Gastrocnemius medialis (tissue), 4 donors: ENCODE measurements at regions not wholly inside any gene's neighbourhood (a gene's known extent, or its start where the extent isn't known, plus 50 kb on each side); places are given as distances from the start of the nearest gene placed in this dataset.

Experiments used
- POLR2A ChIP-seq, 2 donors: fragments of 450-650 bp; IDR thresholded peaks; one replicate each; pipeline ENCODE4 v1.6.1; 2017; ENCODE audit warnings: antibody characterized with exemption in 2 of 2, mild to moderate bottlenecking in 2 of 2, moderate library complexity in 2 of 2
- TF ChIP-seq, protein P1 (sequence below), 5 experiments: fragments of 450-650 bp in 3 of 5; fragments of 200-600 bp in 2 of 5; sonication (generic) in 2 of 5; IDR thresholded peaks in 4 of 5; conservative IDR thresholded peaks in 1 of 5; 1 replicate in 4 of 5; 2 replicates in 1 of 5; pipeline ENCODE4 v1.5.1; 2016 to 2019; ENCODE audit warnings: antibody characterized with exemption in 5 of 5, mild to moderate bottlenecking in 3 of 5, moderate library complexity in 3 of 5

DNA sequence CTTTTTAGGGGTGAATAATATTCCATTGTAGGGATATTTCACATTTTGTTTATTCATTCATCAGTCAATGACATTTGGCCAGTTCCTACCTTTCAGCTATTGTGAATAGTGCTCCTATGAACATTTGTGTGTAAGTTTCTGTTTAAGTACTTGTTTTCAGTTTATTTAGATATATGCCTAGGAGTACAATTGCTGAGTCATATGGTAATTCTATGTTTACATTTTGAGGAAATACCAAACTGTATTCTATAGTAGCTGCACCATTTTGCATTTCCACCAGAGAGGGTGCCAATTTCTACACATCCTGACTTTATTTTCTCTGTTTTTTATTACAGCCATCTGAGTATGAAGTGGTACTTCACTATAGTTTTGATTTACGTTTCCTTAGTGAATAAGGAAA lies 54.4 kb upstream of the ZNF236 start:
- TF ChIP-seq POLR2A (IDR thresholded peaks at IDR 0.05): no peak
- TF ChIP-seq, protein P1, sequence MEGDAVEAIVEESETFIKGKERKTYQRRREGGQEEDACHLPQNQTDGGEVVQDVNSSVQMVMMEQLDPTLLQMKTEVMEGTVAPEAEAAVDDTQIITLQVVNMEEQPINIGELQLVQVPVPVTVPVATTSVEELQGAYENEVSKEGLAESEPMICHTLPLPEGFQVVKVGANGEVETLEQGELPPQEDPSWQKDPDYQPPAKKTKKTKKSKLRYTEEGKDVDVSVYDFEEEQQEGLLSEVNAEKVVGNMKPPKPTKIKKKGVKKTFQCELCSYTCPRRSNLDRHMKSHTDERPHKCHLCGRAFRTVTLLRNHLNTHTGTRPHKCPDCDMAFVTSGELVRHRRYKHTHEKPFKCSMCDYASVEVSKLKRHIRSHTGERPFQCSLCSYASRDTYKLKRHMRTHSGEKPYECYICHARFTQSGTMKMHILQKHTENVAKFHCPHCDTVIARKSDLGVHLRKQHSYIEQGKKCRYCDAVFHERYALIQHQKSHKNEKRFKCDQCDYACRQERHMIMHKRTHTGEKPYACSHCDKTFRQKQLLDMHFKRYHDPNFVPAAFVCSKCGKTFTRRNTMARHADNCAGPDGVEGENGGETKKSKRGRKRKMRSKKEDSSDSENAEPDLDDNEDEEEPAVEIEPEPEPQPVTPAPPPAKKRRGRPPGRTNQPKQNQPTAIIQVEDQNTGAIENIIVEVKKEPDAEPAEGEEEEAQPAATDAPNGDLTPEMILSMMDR (IDR thresholded peaks at IDR 0.05 in 4 of 5, conservative IDR thresholded peaks at IDR 0.05 in 1 of 5): no peak
